NT2/D1 (cell line): ENCODE measurements at regions not wholly inside any gene's neighbourhood (a gene's known extent, or its start where the extent isn't known, plus 50 kb on each side); places are given as distances from the start of the nearest gene placed in this dataset.

Source experiments
- YY1 ChIP-seq: IDR thresholded peaks from 2 replicates; pipeline ENCODE4 v1.6.1; 2011; ENCODE audit not compliant: insufficient read length, insufficient read depth
- ZNF274 ChIP-seq: IDR thresholded peaks from 2 replicates; pipeline ENCODE4 v1.6.1; 2011; ENCODE audit warnings: mild to moderate bottlenecking, low read depth, low read length

- TF ChIP-seq ZNF274, result no peak
- no peak for TF ChIP-seq YY1
Measured at GRCh38 chr17:14427900-14428647, 127.2 kb downstream of the HS3ST3B1 start.
